GM12878 (cell line): ENCODE measurements at regions not wholly inside any gene's neighbourhood (a gene's known extent, or its start where the extent isn't known, plus 50 kb on each side); places are given as distances from the start of the nearest gene placed in this dataset.

Experiments
- ATAC-seq: fragments of 200-7000 bp; cut with Tn5 transposase; 3 replicates; pipeline ENCODE4 v1.9.1; 2020; ENCODE audit warnings: mild to moderate bottlenecking, moderate library complexity
- BruUV-seq: library from RNA; stranded (reverse); fragments of 400-500 nt; replicated peaks from 2 replicates; lab custom pipeline; 2021; lab: Mats Ljungman, UMichigan
- CTCF ChIA-PET: fragments of 300-600 bp; sonication (Branson Sonifier 250); formaldehyde crosslinking; extraction: SDS; loops from one replicate; lab custom pipeline; 2021; ENCODE audit warnings: inconsistent platforms; lab: Yijun Ruan, JAX
- POLR2A ChIA-PET: fragments of 350-600 bp; formaldehyde crosslinking; extraction: SDS; loops from one replicate; lab custom pipeline; 2021; ENCODE audit warnings: inconsistent platforms; lab: Charles Lee
- RAD21 ChIA-PET: fragments of 300-600 bp; sonication (Branson Sonifier 250); formaldehyde crosslinking; loops from one replicate; lab custom pipeline; 2023; ENCODE audit warnings: antibody characterized with exemption; ENCODE audit not compliant: unreplicated experiment; lab: Charles Lee
- SMC1A ChIA-PET: fragments of 300-600 bp; sonication (Branson Sonifier 250); formaldehyde crosslinking; loops from one replicate; lab custom pipeline; 2023; ENCODE audit not compliant: unreplicated experiment, uncharacterized antibody; lab: Charles Lee
- DNase-seq: peaks from one replicate; pipeline ENCODE4 v3.0.0-alpha.2; 2011; ENCODE audit warnings: low read depth, low spot score
- FAIRE-seq: peaks from 3 replicates; lab custom pipeline; 2011; peaks lifted over from hg19 to GRCh38; lab: Jason Lieb, UNC
- H2AFZ ChIP-seq: 2 replicates; pipeline ENCODE4 v1.6.0; 2011; ENCODE audit warnings: low read depth, low read length, control low read depth; ENCODE audit not compliant: control insufficient read depth
- H3K27ac ChIP-seq: 2 replicates; pipeline ENCODE4 v1.5.1; 2011; ENCODE audit warnings: control low read depth; ENCODE audit not compliant: control insufficient read depth, insufficient read depth
- H3K27me3 ChIP-seq, 2 experiments: replicated peaks in 1 of 2; 2 replicates each; pipeline versions ENCODE4 v1.6.0 to v1.6.1; 2011; ENCODE audit warnings: low read length in 1 of 2; ENCODE audit not compliant: control insufficient read depth in 2 of 2, insufficient read depth in 2 of 2
- H3K36me3 ChIP-seq, 2 experiments: 2 replicates each; pipeline ENCODE4 v1.5.1; 2011; ENCODE audit warnings: low read length in 1 of 2; ENCODE audit not compliant: control insufficient read depth in 2 of 2, insufficient read depth in 2 of 2
- H3K4me1 ChIP-seq: 2 replicates; pipeline ENCODE4 v1.6.1; 2011; ENCODE audit warnings: mild to moderate bottlenecking, low read length, moderate library complexity, mixed read lengths; ENCODE audit not compliant: control insufficient read depth, insufficient read depth
- H3K4me2 ChIP-seq: 2 replicates; pipeline ENCODE4 v1.6.0; 2011; ENCODE audit warnings: control low read depth; ENCODE audit not compliant: control insufficient read depth, insufficient read depth
- H3K4me3 ChIP-seq: fragments of 200-600 bp; sonication (generic); 2 replicates; pipeline ENCODE4 v1.5.1; 2016
- H3K79me2 ChIP-seq: 2 replicates; pipeline ENCODE4 v1.6.0; 2011; ENCODE audit warnings: low read length; ENCODE audit not compliant: control insufficient read depth, insufficient read depth
- H3K9ac ChIP-seq: 2 replicates; pipeline ENCODE4 v1.8.0; 2011; ENCODE audit warnings: low read length, control low read depth, mixed read lengths; ENCODE audit not compliant: control insufficient read depth, insufficient read depth
- H3K9me3 ChIP-seq: replicated peaks from 3 replicates; pipeline ENCODE4 v1.5.1; 2011; ENCODE audit warnings: mild to moderate bottlenecking, low read length; ENCODE audit not compliant: control insufficient read depth, insufficient read depth
- H4K20me1 ChIP-seq: 2 replicates; pipeline ENCODE4 v1.6.0; 2011; ENCODE audit not compliant: control insufficient read depth, insufficient read depth
- CBX3 ChIP-seq: fragments of 200-600 bp; sonication (generic); IDR thresholded peaks from 2 replicates; pipeline ENCODE4 v1.6.1; 2016; ENCODE audit warnings: low read depth, borderline replicate concordance
- E2F4 ChIP-seq: IDR thresholded peaks from 2 replicates; pipeline ENCODE4 v1.6.1; 2012; ENCODE audit warnings: low read depth, low read length, improper control_type of control experiment
- MEF2B ChIP-seq: fragments of 450-650 bp; IDR thresholded peaks from 2 replicates; pipeline ENCODE4 v1.6.1; 2018; ENCODE audit warnings: mild to moderate bottlenecking, moderate library complexity; ENCODE audit not compliant: partially characterized antibody, poor library complexity, severe bottlenecking
- NFXL1 ChIP-seq: fragments of 450-650 bp; IDR thresholded peaks from 2 replicates; pipeline ENCODE4 v1.6.1; 2017; ENCODE audit warnings: antibody characterized with exemption, mild to moderate bottlenecking, borderline replicate concordance
- SIN3A ChIP-seq: IDR thresholded peaks from 2 replicates; pipeline ENCODE4 v1.6.1; 2012; ENCODE audit warnings: low read depth, low read length, improper control_type of control experiment
- SRF ChIP-seq, 2 experiments: IDR thresholded peaks; 2 replicates each; pipeline ENCODE4 v1.6.1; 2011; ENCODE audit warnings: low read depth in 2 of 2, low read length in 2 of 2, mild to moderate bottlenecking in 1 of 2, moderate library complexity in 1 of 2
- ZNF217 ChIP-seq: fragments of 450-650 bp; IDR thresholded peaks from 2 replicates; pipeline ENCODE4 v1.6.1; 2017; ENCODE audit warnings: antibody characterized with exemption, mild to moderate bottlenecking
- ZZZ3 ChIP-seq: IDR thresholded peaks from 2 replicates; pipeline ENCODE4 v1.6.1; 2011; ENCODE audit warnings: low read depth; ENCODE audit not compliant: control insufficient read depth, insufficient read length
- WGBS: methylation state at CpG from one replicate; pipeline ENCODE4 v1.1.6; 2016; ENCODE audit warnings: low lambda C conversion rate; ENCODE audit not compliant: insufficient replicate concordance, insufficient coverage; ENCODE audit errors: missing lambda C conversion rate; 5-methylcytosine and 5-hydroxymethylcytosine counted together
- in situ Hi-C: fragments of 300-500 bp; cut with MboI; formaldehyde crosslinking; loops from 9 replicates; pipeline ENCODE4 v1.14.3; 2018; ENCODE audit warnings: mixed read lengths
- intact Hi-C: fragments of 100-400 bp; cut with micrococcal nuclease; formaldehyde crosslinking; loops from one replicate; pipeline ENCODE4 v1.14.2; 2022; ENCODE audit not compliant: unreplicated experiment
- TF ChIP-seq, protein P1 (sequence below): IDR thresholded peaks from 2 replicates; pipeline ENCODE4 v1.6.1; 2012; ENCODE audit warnings: low read depth, low read length, improper control_type of control experiment
- TF ChIP-seq, protein P2 (sequence below): fragments of 450-650 bp; IDR thresholded peaks from 2 replicates; pipeline ENCODE4 v1.6.1; 2017; ENCODE audit warnings: antibody characterized with exemption, mild to moderate bottlenecking, moderate library complexity
- TF ChIP-seq, protein P3 (sequence below): fragments of 450-650 bp; formaldehyde crosslinking; IDR thresholded peaks from 2 replicates; pipeline ENCODE4 v1.5.0; 2022; ENCODE audit warnings: mild to moderate bottlenecking, missing genetic modification characterization
- TF ChIP-seq, protein P4 (sequence below): IDR thresholded peaks from 2 replicates; pipeline ENCODE4 v1.6.1; 2011; ENCODE audit warnings: mild to moderate bottlenecking, low read depth, low read length, moderate library complexity; ENCODE audit not compliant: insufficient replicate concordance

GRCh38 chr20:7799862-7800261 is 140.4 kb downstream of the HAO1 start:
- DNase-seq, result no peak
- Histone ChIP-seq H3K79me2 (no peaks in the 10 kb centered on the region), H3K4me3 (no peak overlapping the region), H3K4me1 (no peaks in the 10 kb centered on the region), H3K27ac (no peak overlapping the region), H3K9me3 (no peaks in the 10 kb centered on the region), H2AFZ (no peak overlapping the region), H3K27me3 (no peaks in the 10 kb centered on the region), H3K36me3 (no peaks in the 10 kb centered on the region), H3K4me2 (no peak overlapping the region), H4K20me1 (no peaks in the 10 kb centered on the region), H3K9ac (no peak overlapping the region)
- intact Hi-C loops, result no loop called here
- ChIA-PET CTCF (no interaction called here), SMC1A (no interaction called here), POLR2A (no interaction called here), RAD21 (no interaction called here)
- no peak for ATAC-seq
- in situ Hi-C loops, result no loop called here
- WGBS, result 0% methylated on average over 1 of the region's 1 CpG
- no TSS peak for BruUV-seq
- FAIRE-seq, result no peak
- TF ChIP-seq, protein P1, sequence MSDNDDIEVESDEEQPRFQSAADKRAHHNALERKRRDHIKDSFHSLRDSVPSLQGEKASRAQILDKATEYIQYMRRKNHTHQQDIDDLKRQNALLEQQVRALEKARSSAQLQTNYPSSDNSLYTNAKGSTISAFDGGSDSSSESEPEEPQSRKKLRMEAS, result no peak
- TF ChIP-seq NFXL1, result no peak
- TF ChIP-seq, protein P2, sequence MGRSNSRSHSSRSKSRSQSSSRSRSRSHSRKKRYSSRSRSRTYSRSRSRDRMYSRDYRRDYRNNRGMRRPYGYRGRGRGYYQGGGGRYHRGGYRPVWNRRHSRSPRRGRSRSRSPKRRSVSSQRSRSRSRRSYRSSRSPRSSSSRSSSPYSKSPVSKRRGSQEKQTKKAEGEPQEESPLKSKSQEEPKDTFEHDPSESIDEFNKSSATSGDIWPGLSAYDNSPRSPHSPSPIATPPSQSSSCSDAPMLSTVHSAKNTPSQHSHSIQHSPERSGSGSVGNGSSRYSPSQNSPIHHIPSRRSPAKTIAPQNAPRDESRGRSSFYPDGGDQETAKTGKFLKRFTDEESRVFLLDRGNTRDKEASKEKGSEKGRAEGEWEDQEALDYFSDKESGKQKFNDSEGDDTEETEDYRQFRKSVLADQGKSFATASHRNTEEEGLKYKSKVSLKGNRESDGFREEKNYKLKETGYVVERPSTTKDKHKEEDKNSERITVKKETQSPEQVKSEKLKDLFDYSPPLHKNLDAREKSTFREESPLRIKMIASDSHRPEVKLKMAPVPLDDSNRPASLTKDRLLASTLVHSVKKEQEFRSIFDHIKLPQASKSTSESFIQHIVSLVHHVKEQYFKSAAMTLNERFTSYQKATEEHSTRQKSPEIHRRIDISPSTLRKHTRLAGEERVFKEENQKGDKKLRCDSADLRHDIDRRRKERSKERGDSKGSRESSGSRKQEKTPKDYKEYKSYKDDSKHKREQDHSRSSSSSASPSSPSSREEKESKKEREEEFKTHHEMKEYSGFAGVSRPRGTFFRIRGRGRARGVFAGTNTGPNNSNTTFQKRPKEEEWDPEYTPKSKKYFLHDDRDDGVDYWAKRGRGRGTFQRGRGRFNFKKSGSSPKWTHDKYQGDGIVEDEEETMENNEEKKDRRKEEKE, result no peak
- no peak for TF ChIP-seq SRF (IDR thresholded peaks at IDR 0.05; ENCODE audit: low read depth in 2 of 2, low read length in 2 of 2)
- no peak for TF ChIP-seq ZZZ3
- TF ChIP-seq, protein P3, sequence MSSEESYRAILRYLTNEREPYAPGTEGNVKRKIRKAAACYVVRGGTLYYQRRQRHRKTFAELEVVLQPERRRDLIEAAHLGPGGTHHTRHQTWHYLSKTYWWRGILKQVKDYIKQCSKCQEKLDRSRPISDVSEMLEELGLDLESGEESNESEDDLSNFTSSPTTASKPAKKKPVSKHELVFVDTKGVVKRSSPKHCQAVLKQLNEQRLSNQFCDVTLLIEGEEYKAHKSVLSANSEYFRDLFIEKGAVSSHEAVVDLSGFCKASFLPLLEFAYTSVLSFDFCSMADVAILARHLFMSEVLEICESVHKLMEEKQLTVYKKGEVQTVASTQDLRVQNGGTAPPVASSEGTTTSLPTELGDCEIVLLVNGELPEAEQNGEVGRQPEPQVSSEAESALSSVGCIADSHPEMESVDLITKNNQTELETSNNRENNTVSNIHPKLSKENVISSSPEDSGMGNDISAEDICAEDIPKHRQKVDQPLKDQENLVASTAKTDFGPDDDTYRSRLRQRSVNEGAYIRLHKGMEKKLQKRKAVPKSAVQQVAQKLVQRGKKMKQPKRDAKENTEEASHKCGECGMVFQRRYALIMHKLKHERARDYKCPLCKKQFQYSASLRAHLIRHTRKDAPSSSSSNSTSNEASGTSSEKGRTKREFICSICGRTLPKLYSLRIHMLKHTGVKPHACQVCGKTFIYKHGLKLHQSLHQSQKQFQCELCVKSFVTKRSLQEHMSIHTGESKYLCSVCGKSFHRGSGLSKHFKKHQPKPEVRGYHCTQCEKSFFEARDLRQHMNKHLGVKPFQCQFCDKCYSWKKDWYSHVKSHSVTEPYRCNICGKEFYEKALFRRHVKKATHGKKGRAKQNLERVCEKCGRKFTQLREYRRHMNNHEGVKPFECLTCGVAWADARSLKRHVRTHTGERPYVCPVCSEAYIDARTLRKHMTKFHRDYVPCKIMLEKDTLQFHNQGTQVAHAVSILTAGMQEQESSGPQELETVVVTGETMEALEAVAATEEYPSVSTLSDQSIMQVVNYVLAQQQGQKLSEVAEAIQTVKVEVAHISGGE (CRISPR knock-in tag), result no peak
- no peak for TF ChIP-seq CBX3
- no peak for TF ChIP-seq E2F4
- TF ChIP-seq MEF2B, result no peak
- TF ChIP-seq, protein P4, sequence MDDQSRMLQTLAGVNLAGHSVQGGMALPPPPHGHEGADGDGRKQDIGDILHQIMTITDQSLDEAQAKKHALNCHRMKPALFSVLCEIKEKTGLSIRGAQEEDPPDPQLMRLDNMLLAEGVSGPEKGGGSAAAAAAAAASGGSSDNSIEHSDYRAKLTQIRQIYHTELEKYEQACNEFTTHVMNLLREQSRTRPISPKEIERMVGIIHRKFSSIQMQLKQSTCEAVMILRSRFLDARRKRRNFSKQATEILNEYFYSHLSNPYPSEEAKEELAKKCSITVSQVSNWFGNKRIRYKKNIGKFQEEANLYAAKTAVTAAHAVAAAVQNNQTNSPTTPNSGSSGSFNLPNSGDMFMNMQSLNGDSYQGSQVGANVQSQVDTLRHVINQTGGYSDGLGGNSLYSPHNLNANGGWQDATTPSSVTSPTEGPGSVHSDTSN, result no peak
- TF ChIP-seq SIN3A, result no peak
- TF ChIP-seq ZNF217, result no peak
